H7 (cell line): ENCODE measurements at regions not wholly inside any gene's neighbourhood (a gene's known extent, or its start where the extent isn't known, plus 50 kb on each side); places are given as distances from the start of the nearest gene placed in this dataset.

Experiments
- DNase-seq: peaks from one replicate; pipeline ENCODE4 v3.0.0; 2012
- H3K27me3 ChIP-seq: 2 replicates; pipeline ENCODE4 v1.6.0; 2011; ENCODE audit warnings: mild to moderate bottlenecking, low read length; ENCODE audit not compliant: control insufficient read depth, insufficient read depth
- H3K36me3 ChIP-seq: replicated peaks from 2 replicates; pipeline ENCODE4 v1.5.1; 2011; ENCODE audit warnings: low read length; ENCODE audit not compliant: control insufficient read depth, insufficient read depth
- H3K4me3 ChIP-seq: 2 replicates; pipeline ENCODE4 v1.5.1; 2011; ENCODE audit warnings: low read depth, mild to moderate bottlenecking, control low read depth, low read length, moderate library complexity; ENCODE audit not compliant: insufficient read depth

GRCh38 chr6:47144306-47144705 is 102.2 kb upstream of the ADGRF1 start:
- peak; percentile 18 for DNase-seq
- H3K4me3 ChIP-seq = no peak overlapping the region
- H3K27me3 ChIP-seq = no peaks in the 10 kb centered on the region
- H3K36me3 ChIP-seq = no peaks in the 10 kb centered on the region

GRCh38 chr6:47141963-47142362 is 99.8 kb upstream of the ADGRF1 start:
- H3K27me3 ChIP-seq = no peaks in the 10 kb centered on the region
- DNase-seq = no peak
- H3K4me3 ChIP-seq = no peak overlapping the region
- no peaks in the 10 kb centered on the region for H3K36me3 ChIP-seq

DNA sequence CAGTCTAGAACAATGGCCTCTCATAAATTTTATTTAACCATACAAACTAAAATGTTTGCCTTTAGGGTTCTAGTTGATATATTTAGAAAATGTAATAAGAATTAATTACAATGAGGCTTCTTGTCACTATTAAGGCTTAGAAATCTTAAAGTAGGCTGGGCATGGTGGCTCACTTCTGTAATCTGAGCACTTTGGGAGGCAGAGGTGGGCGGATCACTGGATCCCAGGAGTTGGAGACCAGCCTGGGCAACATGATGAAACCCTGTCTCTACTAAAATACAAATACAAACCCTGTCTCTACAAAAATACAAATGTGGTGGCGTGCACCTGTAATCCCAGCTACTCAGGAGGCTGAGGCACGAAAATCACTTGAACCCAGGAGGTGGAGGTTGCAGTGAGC is 99.0 kb upstream of the ADGRF1 start:
- Histone ChIP-seq H3K27me3 (no peaks in the 10 kb centered on the region), H3K4me3 (no peak overlapping the region), H3K36me3 (no peaks in the 10 kb centered on the region)
- no peak for DNase-seq

DNA sequence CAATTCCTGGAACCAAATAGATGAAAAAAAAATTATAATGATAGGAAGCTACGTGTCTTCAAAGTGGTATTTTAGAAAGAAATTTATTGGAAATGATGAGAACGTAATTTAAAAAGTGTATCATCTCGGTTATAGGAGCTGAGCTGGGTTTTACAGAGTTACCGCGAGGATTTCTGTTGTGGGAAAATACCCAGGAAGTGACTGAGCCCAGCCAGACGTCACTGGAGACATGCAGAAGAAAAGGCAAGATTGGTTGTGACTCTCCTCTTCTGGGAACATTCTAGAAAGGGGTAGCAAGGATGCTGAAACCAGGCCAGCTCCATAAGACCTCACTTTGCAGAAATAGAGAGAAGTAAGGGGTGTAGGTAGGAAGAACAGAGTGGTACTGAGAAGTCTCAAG is 95.9 kb upstream of the ADGRF1 start:
- H3K36me3 ChIP-seq = no peaks in the 10 kb centered on the region
- DNase-seq = no peak
- H3K27me3 ChIP-seq = no peaks in the 10 kb centered on the region
- no peak overlapping the region for H3K4me3 ChIP-seq

- no peak overlapping the region for H3K4me3 ChIP-seq
- H3K36me3 ChIP-seq = no peaks in the 10 kb centered on the region
- no peak for DNase-seq
- no peaks in the 10 kb centered on the region for H3K27me3 ChIP-seq
These were observed 94.9 kb upstream of the ADGRF1 start for GRCh38 chr6:47137073-47137472.

DNA sequence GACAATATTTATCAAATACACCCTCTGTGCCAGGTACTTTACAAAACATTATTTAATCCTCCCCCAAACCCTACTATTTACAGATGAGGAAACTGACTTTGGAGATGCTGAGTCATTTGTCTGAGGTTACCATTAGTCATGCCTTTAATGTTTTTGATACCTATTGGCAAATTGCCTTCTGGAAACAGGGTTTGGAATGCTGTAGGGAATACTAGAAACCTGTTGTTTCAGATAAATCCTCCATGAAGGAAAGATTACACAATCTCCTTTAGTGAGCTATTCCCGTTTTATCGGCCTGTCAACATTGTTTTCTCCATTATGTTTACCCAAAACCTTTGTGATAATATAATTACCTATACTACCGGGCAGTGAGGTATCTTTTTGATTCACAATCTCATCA is 93.6 kb upstream of the ADGRF1 start:
- Histone ChIP-seq H3K27me3 (no peaks in the 10 kb centered on the region), H3K4me3 (no peak overlapping the region), H3K36me3 (no peaks in the 10 kb centered on the region)
- no peak for DNase-seq

GRCh38 chr6:47134476-47135189 is 92.5 kb upstream of the ADGRF1 start:
- no peak for DNase-seq
- H3K27me3 ChIP-seq = no peaks in the 10 kb centered on the region
- no peaks in the 10 kb centered on the region for H3K36me3 ChIP-seq
- H3K4me3 ChIP-seq = no peak overlapping the region

DNA sequence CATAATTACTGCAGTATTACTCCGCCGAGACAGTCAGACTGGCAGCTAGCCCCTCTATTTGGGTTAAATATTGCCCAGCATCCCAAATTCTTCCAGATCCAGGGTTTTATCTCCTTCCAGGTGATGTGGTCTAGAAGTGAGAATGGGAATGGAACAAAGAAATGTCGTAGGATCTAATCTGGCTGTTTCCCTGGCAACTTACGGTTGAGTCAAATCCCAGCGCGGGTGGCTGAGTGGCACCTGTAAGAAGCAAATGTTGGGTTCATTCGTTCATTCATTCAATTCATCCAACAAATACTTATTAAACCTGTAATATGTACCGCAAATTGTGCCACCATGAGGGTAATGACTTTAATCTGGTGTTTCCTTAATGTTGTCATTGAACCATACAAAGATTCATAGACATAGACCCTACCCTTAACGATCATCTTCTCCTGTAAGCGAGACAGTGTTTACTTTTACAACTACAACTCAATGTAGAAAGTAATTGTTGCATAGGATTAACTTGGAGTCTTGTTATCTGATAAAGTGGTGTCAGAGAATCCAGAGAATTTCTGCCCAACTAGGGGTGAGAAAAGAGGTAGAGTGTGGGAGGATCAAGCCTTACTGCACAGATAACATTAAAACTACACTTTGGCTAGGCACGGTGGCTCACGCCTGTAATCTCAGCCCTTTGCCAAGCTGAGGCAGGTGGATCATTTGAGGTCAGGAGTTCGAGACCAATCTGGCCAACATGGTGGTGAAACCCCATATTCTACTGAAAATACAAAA is 91.3 kb upstream of the ADGRF1 start:
- Histone ChIP-seq H3K36me3 (no peaks in the 10 kb centered on the region), H3K27me3 (no peaks in the 10 kb centered on the region), H3K4me3 (no peak overlapping the region)
- DNase-seq = no peak

- H3K4me3 ChIP-seq = no peak overlapping the region
- no peaks in the 10 kb centered on the region for H3K27me3 ChIP-seq
- no peak for DNase-seq
- H3K36me3 ChIP-seq = no peaks in the 10 kb centered on the region
These were observed 90.6 kb upstream of the ADGRF1 start for GRCh38 chr6:47132724-47133123.

DNA sequence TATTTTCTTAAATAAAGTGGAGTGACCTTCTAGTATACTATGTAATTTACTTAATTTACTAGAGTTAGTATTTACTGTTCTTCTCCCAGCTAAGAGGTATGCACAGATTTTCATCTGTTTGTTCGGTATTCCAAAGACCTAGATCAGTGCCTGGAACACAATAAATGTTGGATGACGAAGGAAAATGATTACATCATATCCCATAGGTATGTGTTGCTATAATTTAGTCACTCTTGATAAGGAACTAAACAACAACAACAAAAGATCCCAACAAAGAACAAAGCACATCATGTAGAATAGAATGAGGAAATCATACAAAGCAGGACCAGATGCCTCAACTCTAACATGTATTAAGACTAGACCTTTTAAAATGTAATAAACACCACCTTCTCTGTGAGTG is 89.6 kb upstream of the ADGRF1 start:
- no peak for DNase-seq
- H3K27me3 ChIP-seq = no peaks in the 10 kb centered on the region
- no peaks in the 10 kb centered on the region for H3K36me3 ChIP-seq
- H3K4me3 ChIP-seq = no peak overlapping the region

DNA sequence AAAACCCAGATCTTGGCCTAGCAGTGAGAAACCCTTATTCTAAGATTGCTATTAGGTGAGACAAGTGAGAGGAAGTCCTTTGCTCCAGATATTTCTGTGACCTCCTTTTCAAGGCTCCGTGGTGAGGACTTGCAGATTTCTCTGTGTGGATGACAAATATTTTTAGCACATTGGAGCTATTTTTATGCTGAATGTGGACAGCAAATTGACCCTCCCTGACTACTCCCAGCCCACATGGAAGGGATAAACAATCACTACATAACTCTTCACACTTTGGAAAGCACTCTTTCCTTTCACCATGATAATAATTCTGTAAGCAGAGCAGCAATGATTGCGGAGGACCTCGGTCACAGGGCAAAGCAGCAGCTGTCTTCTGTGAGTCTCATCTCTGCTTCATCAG is 88.0 kb upstream of the ADGRF1 start:
- no peaks in the 10 kb centered on the region for H3K27me3 ChIP-seq
- DNase-seq = no peak

DNA sequence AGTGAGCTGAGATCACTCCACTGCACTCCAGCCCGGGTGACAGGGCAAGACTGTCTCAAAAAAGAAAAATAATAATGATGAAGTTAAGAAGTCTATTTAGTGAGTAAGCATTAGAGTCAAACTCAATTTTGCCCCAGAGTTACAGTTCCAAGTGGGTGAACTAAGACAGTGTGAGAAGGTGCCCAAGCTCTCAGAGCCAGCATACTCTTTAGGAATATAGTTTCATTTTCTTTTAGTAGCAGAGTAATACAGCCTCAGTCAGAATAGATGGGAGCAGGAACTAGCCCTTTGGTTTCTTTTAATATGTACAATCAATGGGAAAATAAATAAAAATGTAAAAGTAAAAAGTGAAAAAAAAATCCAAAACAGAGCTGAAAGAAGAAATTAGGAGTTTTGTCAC is 87.0 kb upstream of the ADGRF1 start:
- DNase-seq = no peak
- H3K36me3 ChIP-seq = no peaks in the 10 kb centered on the region
- H3K27me3 ChIP-seq = no peaks in the 10 kb centered on the region
- H3K4me3 ChIP-seq = no peak overlapping the region

More for the DNA sequence above, 88.0 kb upstream of the ADGRF1 start:
- Histone ChIP-seq H3K36me3 (no peaks in the 10 kb centered on the region), H3K4me3 (no peak overlapping the region)

DNA sequence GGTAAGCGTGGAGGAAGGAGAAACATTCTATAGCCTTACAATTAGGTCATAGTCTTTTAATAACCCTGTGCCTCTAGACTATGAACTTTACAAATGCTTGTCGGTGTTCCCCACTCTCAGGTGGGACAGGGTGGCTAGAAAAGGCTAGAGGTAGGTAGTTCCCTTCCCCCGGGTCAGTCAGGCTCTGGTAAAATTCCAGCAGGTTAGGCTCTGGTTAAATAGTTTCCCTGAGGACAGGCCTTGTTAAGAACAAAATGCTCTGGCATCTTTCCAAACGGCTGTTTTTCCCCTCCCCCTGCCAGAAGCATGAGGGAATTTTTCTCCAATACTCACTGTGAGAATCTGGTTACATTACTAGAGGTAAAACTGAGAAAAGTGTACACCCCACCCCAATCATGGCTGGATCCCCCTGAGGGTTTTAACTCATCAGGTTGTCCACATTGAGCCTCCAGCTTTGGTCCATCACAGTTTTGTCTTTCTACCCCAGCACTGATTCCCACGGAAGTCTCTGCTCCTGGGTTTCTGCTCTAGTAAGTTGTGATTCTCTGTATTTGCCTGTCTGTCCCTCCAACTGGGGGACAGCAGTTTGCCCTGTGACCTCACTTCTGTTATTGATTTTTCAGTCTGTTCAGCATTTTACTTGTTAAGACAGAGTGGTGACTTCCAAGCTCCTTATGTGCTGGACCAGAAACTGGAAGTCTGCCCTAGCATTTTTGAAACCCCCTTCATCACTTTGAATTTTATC is 84.7 kb upstream of the ADGRF1 start:
- H3K27me3 ChIP-seq = no peaks in the 10 kb centered on the region
- DNase-seq = no peak
- H3K36me3 ChIP-seq = no peaks in the 10 kb centered on the region
- no peak overlapping the region for H3K4me3 ChIP-seq

DNA sequence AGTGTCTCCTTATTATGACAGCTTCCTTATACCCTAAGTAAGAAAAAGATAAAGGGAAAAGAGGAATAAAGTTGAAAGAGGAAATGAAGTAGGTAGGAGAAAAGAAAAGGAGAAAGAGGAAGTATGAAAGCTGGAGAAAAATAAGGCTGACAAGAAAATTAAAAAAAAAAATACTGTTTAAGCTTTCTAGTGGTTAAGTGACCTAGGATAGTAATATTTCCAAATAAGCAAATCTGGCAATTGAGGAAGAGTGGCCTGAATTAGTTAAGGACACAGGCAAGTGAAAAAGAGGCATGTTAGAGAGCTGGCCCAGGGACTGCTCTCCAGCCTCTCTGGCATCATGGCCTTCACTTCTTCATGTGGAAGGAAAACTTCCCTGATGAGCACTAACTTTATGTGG is 76.5 kb upstream of the ADGRF1 start:
- no peak for DNase-seq
- H3K36me3 ChIP-seq = no peaks in the 10 kb centered on the region
- H3K4me3 ChIP-seq = no peak overlapping the region
- H3K27me3 ChIP-seq = no peaks in the 10 kb centered on the region

- H3K4me3 ChIP-seq = no peak overlapping the region
- no peak for DNase-seq
- H3K27me3 ChIP-seq = no peaks in the 10 kb centered on the region
- H3K36me3 ChIP-seq = no peaks in the 10 kb centered on the region
These were observed 75.2 kb upstream of the ADGRF1 start for GRCh38 chr6:47117314-47117713.
